Stimulated activated naive CD8-positive, alpha-beta T cell treated with anti-CD3 and anti-CD28 coated beads, Interleukin-15, amount 100 ng/mL, for 72 hours (primary cell): ENCODE measurements at regions not wholly inside any gene's neighbourhood (a gene's known extent, or its start where the extent isn't known, plus 50 kb on each side); places are given as distances from the start of the nearest gene placed in this dataset.

Experiments
- ATAC-seq: fragments of 150-1000 bp; cut with Tn5 transposase; 2 replicates; pipeline ENCODE4 v1.10.0; 2021; ENCODE audit warnings: mild to moderate bottlenecking, moderate library complexity
- DNase-seq, 2 donors: peaks; one replicate each; pipeline ENCODE4 v3.0.0; 2021 to 2022
- H3K27ac Mint-ChIP-seq, 2 donors: one replicate each; pipeline ENCODE4 v1.8.0; 2022; ENCODE audit warnings: mild to moderate bottlenecking in 2 of 2, mixed read lengths in 2 of 2, moderate library complexity in 2 of 2
- H3K27me3 Mint-ChIP-seq: one replicate; pipeline ENCODE4 v1.8.0; 2022; ENCODE audit warnings: mixed read lengths
- H3K4me1 Mint-ChIP-seq: one replicate; pipeline ENCODE4 v1.8.0; 2022; ENCODE audit warnings: mild to moderate bottlenecking, mixed read lengths
- H3K4me3 Mint-ChIP-seq, 2 donors: one replicate each; pipeline ENCODE4 v1.8.0; 2022; ENCODE audit warnings: mild to moderate bottlenecking in 2 of 2, mixed read lengths in 2 of 2, moderate library complexity in 1 of 2
- H3K9me3 Mint-ChIP-seq, 2 donors: one replicate each; pipeline ENCODE4 v1.8.0; 2022; ENCODE audit warnings: mixed read lengths in 2 of 2

DNA sequence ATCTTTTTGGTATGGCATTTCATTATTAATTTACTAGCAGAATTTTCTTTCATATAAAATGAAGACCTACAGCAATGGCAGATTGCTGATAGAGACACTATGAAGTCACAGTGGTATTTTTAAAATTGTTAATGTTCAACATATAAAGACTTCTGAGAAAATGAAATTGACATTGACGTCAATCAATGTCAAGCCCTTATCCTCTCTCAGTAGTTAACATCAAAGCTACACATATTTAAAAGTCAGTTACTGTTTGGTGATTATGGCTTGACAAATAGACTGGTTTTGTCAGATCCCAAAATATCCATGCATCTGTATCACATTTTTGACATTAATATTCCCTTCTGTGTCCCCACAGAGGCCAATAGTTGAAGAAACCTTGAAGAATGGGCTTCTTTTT lies 1069.1 kb upstream of the SEL1L start:
- ATAC-seq (no peak), DNase-seq (no peak)
- H3K9me3 Mint-ChIP-seq = peaks cover 0 to 5% of the 10 kb centered on the region in 2 donors
- no peaks in the 10 kb centered on the region for H3K4me1 Mint-ChIP-seq
- H3K27me3 Mint-ChIP-seq = no peaks in the 10 kb centered on the region
- H3K27ac Mint-ChIP-seq = no peak overlapping the region
- no peak overlapping the region for H3K4me3 Mint-ChIP-seq

DNA sequence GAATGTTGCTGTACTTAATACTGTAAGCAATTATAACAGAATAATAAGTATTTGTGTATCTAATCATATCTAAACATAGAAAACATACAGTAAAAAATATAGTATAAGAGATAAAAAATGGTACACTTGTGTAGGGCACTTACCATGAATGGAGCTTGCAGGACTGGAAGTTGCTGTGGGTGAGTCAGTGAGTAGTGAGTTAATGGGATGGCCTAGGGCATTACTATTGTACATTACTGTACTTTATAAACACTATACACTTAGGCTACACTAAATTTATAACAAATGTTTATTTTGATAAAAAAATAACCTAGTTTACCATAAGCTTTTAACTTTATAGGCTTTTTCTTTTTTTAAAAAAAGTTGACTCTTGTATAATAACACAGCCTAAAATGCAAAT lies 1071.2 kb upstream of the SEL1L start:
- H3K4me3 Mint-ChIP-seq = no peak overlapping the region
- H3K9me3 Mint-ChIP-seq = peaks cover 0 to 5% of the 10 kb centered on the region in 2 donors
- no peaks in the 10 kb centered on the region for H3K27me3 Mint-ChIP-seq
- ATAC-seq (no peak), DNase-seq (no peak)
- no peaks in the 10 kb centered on the region for H3K4me1 Mint-ChIP-seq
- no peak overlapping the region for H3K27ac Mint-ChIP-seq

DNA sequence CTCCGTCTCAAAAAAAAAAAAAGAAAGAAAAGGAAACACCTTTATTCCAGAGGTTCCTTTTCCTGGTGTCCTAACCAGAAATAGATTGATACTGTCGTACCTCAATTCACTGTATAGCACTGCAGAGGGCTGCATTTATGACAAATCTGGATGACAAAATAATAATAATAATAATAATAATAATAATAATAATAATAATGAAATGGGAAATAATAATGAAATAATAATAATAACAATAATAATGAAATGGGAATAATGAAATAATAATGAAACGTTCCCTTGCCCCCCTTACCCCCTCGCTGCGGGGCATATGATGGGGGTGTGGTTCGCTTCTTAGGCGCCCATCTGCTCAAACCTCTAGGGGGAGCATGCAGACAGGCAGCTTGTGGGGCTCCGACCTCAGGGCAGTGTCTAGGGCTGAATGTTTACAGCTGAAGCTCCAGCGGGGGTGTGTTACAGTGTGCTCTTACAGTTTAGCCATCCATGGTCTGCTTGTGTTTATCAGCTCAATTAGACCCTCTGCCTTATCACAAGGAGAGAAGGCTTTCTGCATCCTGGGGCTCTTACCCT lies 1088.3 kb upstream of the SEL1L start:
- Mint-ChIP-seq H3K27me3 (no peaks in the 10 kb centered on the region), H3K9me3 (peaks cover 4 to 15% of the 10 kb centered on the region in 2 donors), H3K27ac (no peak overlapping the region), H3K4me1 (no peaks in the 10 kb centered on the region), H3K4me3 (no peak overlapping the region)
- no peak for DNase-seq
- no peak for ATAC-seq

DNA sequence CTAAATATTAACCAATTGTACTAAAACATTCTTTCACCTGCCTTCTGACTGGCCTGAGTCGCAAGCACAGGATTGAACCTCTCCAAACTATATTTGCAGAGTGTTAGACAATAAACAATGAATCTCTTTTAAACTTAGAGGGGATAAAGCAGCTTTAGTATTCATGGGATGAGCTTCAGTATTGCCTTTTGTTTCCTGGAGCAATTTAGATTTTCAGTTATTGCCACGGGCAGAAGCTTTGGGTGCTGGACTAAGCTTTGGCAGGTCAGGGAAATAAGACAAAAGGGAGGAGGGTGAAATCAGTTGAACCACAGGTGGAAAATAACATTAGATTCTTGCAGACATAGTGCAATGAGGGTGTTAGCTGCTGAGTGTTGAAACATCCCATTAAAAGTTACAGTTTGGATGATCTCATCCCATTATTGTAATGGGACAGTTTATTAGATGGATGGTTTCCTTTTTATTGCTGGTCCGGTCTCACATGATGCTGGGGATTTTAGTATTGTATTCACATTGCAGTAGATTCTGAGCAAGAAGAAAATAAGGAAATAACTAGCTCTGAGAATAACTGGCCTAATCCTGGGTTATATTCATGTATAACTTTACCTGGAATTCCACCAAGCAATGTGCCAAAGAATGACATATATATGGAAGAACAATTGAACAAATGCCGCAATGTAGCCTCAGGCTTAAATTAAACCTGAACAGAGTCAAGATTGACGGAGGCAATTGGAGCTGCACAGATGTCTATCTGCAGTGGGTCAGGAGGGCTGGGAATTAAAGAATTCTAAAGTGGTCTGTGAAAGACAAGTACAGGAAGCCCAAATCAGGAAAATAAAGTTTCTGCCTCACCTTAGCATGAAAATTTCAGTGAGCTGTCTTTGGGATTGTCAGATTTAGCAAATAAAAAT lies 1092.8 kb upstream of the SEL1L start:
- Mint-ChIP-seq H3K4me1 (no peaks in the 10 kb centered on the region), H3K9me3 (peaks cover 0 to 15% of the 10 kb centered on the region in 2 donors), H3K4me3 (no peak overlapping the region), H3K27ac (no peak overlapping the region), H3K27me3 (no peaks in the 10 kb centered on the region)
- no peak for DNase-seq
- no peak for ATAC-seq

DNA sequence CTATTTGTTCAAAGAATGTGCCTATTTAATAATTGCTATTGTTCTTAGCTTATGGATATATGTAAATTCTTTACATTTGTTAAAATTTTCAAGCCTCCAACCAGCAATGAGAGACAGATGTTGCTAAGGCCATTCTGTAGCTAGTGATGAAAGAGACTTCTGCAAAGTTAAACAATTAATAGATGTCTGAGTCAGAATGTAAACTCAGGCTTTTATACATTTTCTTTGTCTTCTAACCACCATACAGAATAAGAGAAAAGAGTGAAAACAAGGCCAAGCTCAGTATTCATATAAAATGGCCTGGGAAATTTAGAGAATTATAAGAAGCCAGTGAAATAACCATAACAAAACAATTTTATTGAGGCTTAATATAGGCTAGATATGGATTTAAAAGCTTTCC lies 1102.3 kb upstream of the SEL1L start:
- Mint-ChIP-seq H3K27me3 (no peaks in the 10 kb centered on the region), H3K27ac (no peak overlapping the region), H3K4me3 (no peak overlapping the region), H3K9me3 (peaks cover 10 to 12% of the 10 kb centered on the region in 2 donors), H3K4me1 (no peaks in the 10 kb centered on the region)
- DNase-seq (no peak), ATAC-seq (no peak)

DNA sequence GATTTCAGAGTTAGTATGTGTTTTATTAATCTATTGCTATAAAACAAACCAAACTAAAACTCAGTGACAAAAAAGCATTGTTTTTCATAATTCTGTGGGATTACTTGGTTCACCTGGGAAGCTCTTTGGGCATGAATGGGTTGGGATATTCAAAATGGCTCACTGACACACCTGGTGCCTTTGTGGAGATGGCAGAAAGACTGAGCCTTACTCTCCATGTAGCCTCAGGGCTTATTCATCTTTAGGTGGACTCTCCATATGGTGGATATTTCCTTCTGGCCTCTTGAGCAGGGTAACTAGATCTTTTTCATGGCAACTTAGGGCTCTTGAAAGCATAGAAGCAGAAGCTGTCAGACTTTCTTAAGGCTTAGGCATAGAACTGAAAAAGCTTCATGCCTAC lies 1102.8 kb upstream of the SEL1L start:
- H3K4me3 Mint-ChIP-seq = no peak overlapping the region
- no peak overlapping the region for H3K27ac Mint-ChIP-seq
- DNase-seq (no peak), ATAC-seq (no peak)
- H3K9me3 Mint-ChIP-seq = peaks cover 10 to 12% of the 10 kb centered on the region in 2 donors
- no peaks in the 10 kb centered on the region for H3K4me1 Mint-ChIP-seq
- H3K27me3 Mint-ChIP-seq = no peaks in the 10 kb centered on the region

DNA sequence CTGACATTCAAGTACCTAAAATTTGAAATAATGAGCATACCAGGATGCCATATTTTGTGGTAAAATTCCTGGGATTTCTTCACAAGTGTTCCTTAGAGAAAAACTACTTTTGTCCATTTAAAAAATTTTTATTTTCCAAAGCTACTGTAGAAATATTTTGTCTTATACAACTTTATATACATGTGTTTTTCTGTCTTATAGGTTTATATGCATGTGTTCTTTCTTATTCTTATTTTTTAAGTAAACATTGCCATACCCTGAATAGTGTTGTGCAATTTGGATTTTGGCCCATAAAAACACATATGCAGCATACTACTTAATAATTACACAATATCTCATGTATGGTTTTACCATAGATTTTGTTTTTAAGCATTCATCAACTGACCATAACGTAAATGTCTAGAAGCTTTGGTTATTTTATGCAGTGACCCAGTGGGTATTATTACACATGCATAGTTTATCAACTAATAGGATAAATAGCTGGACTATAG lies 1107.4 kb upstream of the SEL1L start:
- Mint-ChIP-seq H3K4me1 (no peaks in the 10 kb centered on the region), H3K4me3 (no peak overlapping the region), H3K27me3 (no peaks in the 10 kb centered on the region), H3K9me3 (peaks cover 0 to 5% of the 10 kb centered on the region in 2 donors), H3K27ac (no peak overlapping the region)
- ATAC-seq (no peak), DNase-seq (no peak)

DNA sequence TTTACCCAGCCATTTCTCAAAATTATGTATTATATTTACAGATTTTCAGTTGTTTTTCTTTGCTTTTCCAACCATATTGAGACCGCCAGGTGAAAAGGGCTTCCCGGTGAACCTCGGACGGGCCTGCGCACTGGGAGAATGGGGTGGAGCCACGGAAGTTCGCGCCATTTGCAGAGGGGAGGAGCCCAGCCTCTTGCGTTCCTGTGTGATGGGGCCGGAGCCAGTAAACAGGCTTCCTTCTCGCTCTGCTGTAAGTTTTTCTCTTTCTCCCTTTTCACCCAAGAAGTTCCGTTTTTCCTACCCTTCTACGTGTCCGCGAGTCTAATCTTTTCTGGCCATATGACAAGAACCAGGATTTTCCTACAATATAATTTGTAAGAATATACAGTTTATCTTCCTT lies 1108.8 kb upstream of the SEL1L start:
- H3K9me3 Mint-ChIP-seq = peaks cover 0 to 5% of the 10 kb centered on the region in 2 donors
- ATAC-seq = peak; percentile 63
- peak overlapping the region in 1 of 2 donors; percentile 74 for H3K4me3 Mint-ChIP-seq
- H3K27ac Mint-ChIP-seq = peak overlapping the region in 1 of 2 donors; percentile 89
- peak in 1 of 2 donors; percentile 17 for DNase-seq
- H3K4me1 Mint-ChIP-seq = no peaks in the 10 kb centered on the region
- H3K27me3 Mint-ChIP-seq = no peaks in the 10 kb centered on the region

DNA sequence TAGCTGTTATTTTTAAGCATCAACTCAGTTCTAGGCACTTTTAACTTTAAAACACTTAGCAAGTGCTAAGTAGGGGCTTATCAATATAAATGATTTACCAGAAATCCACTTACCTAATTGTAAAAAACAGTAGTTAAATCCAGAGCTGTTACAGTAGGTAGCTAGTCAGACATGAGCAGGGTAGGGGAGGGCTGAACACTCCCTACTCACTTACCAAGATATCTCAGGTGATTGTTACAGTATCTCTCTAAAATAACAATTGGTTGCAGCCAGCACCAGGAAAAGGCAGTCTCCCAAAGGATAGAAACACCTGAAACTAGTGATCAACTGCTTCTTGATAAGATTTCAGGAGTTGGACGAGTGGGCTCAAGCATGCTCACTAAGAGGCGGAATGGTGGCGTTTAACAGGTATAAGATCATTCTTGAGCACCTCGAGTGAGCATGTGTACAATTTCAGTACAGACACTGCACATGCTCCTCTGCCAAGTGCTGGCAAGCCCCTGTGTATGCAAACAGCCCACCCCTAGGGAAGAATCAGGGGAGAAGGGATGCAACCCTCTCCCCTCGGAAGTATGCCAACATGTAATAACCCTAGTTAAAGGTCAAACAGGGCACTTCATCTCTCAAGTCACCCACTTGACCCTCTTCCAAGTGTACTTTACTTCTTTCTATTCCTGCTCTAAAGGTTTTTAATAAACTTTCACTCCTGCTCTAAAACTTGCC lies 1113.6 kb upstream of the SEL1L start:
- no peak overlapping the region for H3K4me3 Mint-ChIP-seq
- no peak for ATAC-seq
- H3K27ac Mint-ChIP-seq = no peak overlapping the region
- no peaks in the 10 kb centered on the region for H3K4me1 Mint-ChIP-seq
- H3K27me3 Mint-ChIP-seq = no peaks in the 10 kb centered on the region
- peaks cover 0 to 15% of the 10 kb centered on the region in 2 donors for H3K9me3 Mint-ChIP-seq
- DNase-seq = no peak

DNA sequence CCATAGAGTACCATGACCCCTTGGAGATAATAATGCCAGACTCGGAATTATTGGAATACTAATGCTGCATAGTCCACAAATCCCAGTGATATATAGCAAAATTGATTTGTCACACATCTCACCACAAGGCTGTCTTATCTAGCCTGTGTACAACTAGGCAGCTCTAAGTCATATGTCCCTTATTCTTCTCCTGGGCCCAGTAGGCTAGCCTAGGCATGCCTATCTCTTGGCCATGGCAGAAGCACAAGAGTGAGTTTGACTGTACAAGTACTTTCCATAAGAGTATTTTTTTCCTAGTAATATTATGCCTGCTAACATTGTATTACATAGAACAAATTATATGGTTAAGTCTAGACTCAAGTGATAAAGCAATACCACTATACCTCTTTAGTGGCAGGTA lies 1122.1 kb upstream of the SEL1L start:
- Mint-ChIP-seq H3K27ac (no peak overlapping the region), H3K4me3 (no peak overlapping the region), H3K27me3 (no peaks in the 10 kb centered on the region), H3K9me3 (peaks cover 0 to 7% of the 10 kb centered on the region in 2 donors), H3K4me1 (no peaks in the 10 kb centered on the region)
- DNase-seq = no peak
- no peak for ATAC-seq

DNA sequence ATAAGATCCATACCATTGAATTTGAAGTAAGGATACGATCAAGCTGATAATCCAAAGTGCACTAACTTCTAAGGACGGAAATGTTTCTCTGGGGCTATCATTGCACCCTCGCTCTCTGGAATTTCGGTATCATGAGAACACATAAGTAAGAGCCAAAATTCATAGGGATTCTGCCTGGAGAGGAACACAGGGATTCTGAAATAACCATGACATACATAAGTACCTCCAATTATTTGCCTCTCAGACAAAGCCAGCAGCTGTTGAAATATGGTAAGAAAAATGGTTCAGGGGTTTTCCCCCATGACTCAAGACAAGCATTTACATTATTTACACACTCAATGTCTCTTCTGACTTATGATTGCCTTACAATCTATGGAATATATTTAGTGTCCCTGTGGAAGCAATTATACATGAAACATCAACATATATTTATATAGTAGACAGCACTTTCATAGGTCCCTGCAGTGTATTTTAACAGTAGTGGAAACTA lies 1123.6 kb upstream of the SEL1L start:
- Mint-ChIP-seq H3K4me3 (no peak overlapping the region), H3K9me3 (no peaks in the 10 kb centered on the region), H3K27ac (no peak overlapping the region), H3K4me1 (no peaks in the 10 kb centered on the region), H3K27me3 (no peaks in the 10 kb centered on the region)
- DNase-seq (no peak), ATAC-seq (no peak)

DNA sequence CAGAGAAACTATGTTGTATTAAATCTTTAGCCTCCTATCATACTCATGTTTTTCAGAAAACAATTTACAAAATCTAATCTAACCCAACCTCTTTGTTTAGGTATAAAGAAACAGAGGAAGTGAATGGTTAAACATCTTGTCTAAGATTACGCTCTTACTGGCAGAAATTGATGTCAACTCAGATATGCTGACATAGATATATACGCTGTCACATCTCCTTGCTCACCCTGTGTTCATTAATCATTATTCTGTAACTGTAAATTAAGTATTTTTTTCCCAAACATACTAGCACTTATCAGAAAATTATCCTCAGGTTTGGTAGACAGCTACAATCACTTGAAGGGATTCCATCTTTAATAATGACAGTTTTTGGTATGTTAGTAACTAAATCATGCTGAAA lies 1127.6 kb upstream of the SEL1L start:
- ATAC-seq (no peak), DNase-seq (no peak)
- Mint-ChIP-seq H3K4me3 (no peak overlapping the region), H3K27ac (no peak overlapping the region), H3K9me3 (no peaks in the 10 kb centered on the region), H3K4me1 (no peaks in the 10 kb centered on the region), H3K27me3 (no peaks in the 10 kb centered on the region)

DNA sequence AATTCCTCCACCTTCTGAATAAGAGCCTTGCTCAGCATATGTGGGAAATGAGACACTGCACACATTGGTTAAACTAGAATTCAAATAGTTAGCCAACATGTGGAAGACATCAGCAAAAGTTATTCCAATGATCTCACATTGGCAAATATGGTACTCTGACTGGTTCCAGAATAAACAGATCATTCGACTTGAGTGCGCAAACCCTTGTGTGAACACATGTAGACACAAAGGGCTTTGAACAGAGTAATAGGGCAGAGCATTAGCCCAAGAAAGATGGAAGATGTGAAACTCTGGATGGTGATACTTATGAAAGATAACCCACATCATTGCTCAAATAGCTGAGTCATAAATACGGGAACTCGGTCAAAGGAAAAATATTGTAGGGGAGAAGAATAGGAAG lies 1133.4 kb upstream of the SEL1L start:
- ATAC-seq = no peak

DNA sequence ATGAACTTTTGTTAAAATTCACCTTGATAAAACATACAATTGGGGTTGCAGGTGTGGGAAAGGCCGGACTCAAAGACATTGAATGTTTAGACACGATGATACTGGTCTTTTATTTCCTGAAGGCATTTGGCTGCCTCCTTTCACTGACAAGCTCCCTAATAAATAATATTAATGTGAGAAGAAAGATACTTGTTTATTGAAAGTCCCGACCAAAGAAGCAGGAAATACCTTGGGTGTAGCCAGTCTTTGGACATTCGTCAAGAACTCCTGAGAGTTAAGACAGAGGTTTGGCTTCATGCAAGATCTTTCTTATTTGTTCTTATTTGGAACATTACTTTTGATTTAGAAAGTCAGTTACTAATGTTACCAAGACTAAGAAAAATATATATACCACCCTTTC lies 1133.8 kb upstream of the SEL1L start:
- ATAC-seq (no peak), DNase-seq (no peak)
- H3K4me3 Mint-ChIP-seq = no peak overlapping the region
- H3K9me3 Mint-ChIP-seq = peaks cover 5 to 12% of the 10 kb centered on the region in 2 donors
- H3K27me3 Mint-ChIP-seq = no peaks in the 10 kb centered on the region
- H3K4me1 Mint-ChIP-seq = no peaks in the 10 kb centered on the region
- H3K27ac Mint-ChIP-seq = no peak overlapping the region

More for the DNA sequence above, 1133.4 kb upstream of the SEL1L start:
- Mint-ChIP-seq H3K27me3 (no peaks in the 10 kb centered on the region), H3K9me3 (peaks cover 5 to 12% of the 10 kb centered on the region in 2 donors), H3K27ac (no peak overlapping the region), H3K4me3 (no peak overlapping the region), H3K4me1 (no peaks in the 10 kb centered on the region)
- no peak for DNase-seq

DNA sequence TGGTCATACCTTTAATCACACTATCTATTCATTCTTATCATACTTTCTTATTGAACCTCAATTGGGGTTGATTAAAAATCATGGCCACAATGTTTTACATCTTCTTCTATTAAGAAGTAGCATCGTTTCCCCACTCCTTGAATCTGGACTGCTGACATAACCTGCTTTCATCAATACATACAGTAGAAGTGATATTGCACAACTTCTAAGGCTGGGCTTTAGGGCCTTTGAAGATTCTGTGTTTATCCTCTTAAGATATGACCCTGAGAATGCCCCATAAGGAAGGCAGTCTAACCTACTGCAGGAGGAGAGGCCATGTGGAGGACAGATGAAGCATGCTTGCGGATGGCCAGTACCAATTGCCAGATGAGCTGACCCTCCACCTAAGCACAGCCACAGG lies 1142.8 kb upstream of the SEL1L start:
- ATAC-seq (no peak), DNase-seq (no peak)
- Mint-ChIP-seq H3K27ac (no peak overlapping the region), H3K9me3 (peaks cover 0 to 14% of the 10 kb centered on the region in 2 donors), H3K4me3 (no peak overlapping the region), H3K4me1 (no peaks in the 10 kb centered on the region), H3K27me3 (no peaks in the 10 kb centered on the region)

DNA sequence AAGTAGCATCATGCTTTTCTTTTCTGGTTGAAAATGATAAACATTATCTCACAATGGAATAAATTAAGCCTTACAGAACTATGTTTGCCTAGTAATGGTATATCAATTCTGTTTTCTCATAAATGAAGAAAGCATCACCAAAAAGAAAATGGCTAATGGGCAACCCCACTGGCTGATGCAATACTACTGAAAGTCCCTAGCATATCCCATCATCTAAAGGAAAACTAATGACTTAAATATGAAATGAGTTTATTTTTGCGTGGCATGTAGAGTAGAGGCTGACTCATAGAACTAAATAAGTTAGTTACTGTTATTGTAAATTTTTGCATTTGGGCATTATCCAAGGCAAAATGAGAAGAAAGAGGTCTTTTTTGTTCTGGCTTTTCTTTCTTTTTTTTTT lies 1156.3 kb upstream of the SEL1L start:
- Mint-ChIP-seq H3K9me3 (peaks cover 4 to 7% of the 10 kb centered on the region in 2 donors), H3K27ac (no peak overlapping the region), H3K4me1 (no peaks in the 10 kb centered on the region), H3K4me3 (no peak overlapping the region), H3K27me3 (no peaks in the 10 kb centered on the region)
- ATAC-seq = no peak
- no peak for DNase-seq
